ENCODE measurements at regions not wholly inside any gene's neighbourhood (a gene's known extent, or its start where the extent isn't known, plus 50 kb on each side); places are given as distances from the start of the nearest gene placed in this dataset.

DNA sequence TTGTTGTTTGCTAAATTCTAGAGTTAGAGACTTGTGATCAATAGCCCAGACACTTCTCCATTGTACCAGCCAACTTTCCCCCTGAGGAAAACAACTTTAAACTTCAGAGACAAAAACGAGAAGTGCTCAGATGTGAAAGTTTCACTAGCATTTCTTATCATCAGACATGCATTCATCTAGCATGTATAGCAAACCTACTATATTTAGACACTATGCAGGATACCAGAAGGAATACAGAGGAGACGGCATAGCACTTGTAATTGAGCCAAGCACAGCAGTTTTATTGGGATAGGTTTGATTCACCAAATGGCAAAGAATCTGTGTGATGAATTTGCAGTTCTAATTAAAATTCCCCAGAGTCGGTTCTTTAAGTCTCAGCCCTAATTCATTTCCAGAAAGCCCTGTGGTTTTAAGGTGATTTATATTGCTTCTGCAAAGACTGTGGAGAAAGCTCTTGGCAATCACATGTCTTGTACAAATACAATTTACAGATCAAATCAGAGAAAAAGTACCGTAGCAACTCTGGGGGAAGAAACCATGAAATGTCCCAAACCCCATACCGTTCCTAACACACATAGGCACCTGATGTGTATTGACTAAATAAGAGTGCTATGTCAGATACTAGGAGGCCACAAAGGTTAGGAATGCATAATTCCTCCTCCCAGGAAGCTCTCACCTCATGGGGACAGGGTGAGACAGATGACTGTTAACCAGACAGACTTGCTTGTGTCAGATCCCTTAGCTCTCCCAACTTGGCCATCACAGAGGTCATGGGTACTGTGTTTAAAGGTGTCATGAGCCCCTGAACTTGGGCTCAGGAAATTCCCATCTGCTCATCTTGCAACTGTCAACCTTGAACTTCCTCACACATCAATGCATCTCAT, 69.6 kb upstream of the KRAS start:
- DNase-seq = no peak
- H3K4me3 ChIP-seq (ENCODE audit: low read depth, low read length) = no peak overlapping the region
- no peaks in the 10 kb centered on the region for H3K4me1 Mint-ChIP-seq (ENCODE audit: low read depth, unreplicated experiment)
- H3K27ac Mint-ChIP-seq (ENCODE audit: unreplicated experiment) = no peak overlapping the region
- H3K36me3 Mint-ChIP-seq (ENCODE audit: insufficient read depth, unreplicated experiment) = no peaks in the 10 kb centered on the region
- no peak for TF ChIP-seq CTCF (IDR thresholded peaks at IDR 0.05; ENCODE audit: insufficient read depth in 1 of 2, low read depth in 1 of 2, low read length in 1 of 2, severe bottlenecking in 1 of 2, unreplicated experiment in 1 of 2)
- ChIA-PET POLR2A (no interaction called here), CTCF (interaction anchor here (0.7 kb wide), 1 partner anchor 275 kb away, joined by 4 read pairs; no protein-coding TSS in a partner anchor)
- no peaks in the 10 kb centered on the region for H3K27me3 ChIP-seq (replicated peaks; ENCODE audit: control insufficient read depth, insufficient read depth, low read length)
- no peaks in the 10 kb centered on the region for H3K9me3 ChIP-seq
- BruUV-seq (replicated peaks) = no TSS peak
- H3K27me3 Mint-ChIP-seq (ENCODE audit: insufficient read depth, unreplicated experiment) = no peaks in the 10 kb centered on the region
- no peaks in the 10 kb centered on the region for H3K4me1 ChIP-seq
- no peaks in the 10 kb centered on the region for H3K36me3 ChIP-seq (ENCODE audit: control insufficient read depth, insufficient read depth, low read length)
- intact Hi-C loops (cut with micrococcal nuclease; ENCODE audit: unreplicated experiment) = no loop called here
- H3K4me3 Mint-ChIP-seq (ENCODE audit: unreplicated experiment) = no peak overlapping the region
- H3K9me3 Mint-ChIP-seq (ENCODE audit: unreplicated experiment) = no peaks in the 10 kb centered on the region

DNA sequence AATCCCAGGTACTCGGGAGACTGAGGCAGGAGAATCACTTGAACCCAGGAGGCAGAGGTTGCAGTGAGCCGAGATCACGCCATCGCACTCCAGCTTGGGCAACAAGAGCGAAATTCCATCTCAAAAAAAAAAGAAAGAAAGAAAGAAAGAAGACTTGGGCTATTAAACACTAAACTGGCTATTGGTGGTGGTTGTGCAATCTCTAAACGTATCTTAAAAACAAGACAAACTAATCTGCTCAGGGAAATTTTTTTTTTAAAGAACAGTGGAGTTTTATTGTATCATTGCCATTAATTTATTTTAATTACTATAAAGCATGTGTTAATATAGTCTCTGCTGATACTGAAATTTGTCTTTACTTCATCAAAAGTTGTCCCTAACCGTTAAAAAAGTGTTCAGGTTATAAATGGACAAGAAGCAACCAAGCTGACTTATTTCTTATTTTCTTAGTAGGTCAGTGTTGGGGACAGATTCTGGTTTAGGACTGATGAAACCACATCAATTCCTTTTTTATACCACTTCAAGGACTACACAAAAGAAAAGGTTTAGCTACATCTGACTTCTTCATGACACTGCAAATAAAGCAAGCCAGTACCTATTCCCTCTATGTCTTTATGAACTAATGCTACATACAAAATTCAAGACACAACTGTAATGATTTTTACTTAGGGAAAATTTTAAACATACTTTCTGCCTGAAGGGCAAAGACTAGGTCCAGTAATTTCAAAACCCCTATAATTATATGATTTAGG, 68.7 kb upstream of the KRAS start:
- H3K36me3 Mint-ChIP-seq (ENCODE audit: insufficient read depth, unreplicated experiment) = no peaks in the 10 kb centered on the region
- no peak overlapping the region for H3K4me3 Mint-ChIP-seq (ENCODE audit: unreplicated experiment)
- no peaks in the 10 kb centered on the region for H3K36me3 ChIP-seq (ENCODE audit: control insufficient read depth, insufficient read depth, low read length)
- H3K9me3 ChIP-seq = no peaks in the 10 kb centered on the region
- H3K9me3 Mint-ChIP-seq (ENCODE audit: unreplicated experiment) = peaks cover 8% of the 10 kb centered on the region
- no peaks in the 10 kb centered on the region for H3K4me1 ChIP-seq
- no peaks in the 10 kb centered on the region for H3K4me1 Mint-ChIP-seq (ENCODE audit: low read depth, unreplicated experiment)
- intact Hi-C loops (cut with micrococcal nuclease; ENCODE audit: unreplicated experiment) = no loop called here
- CTCF ChIA-PET = no interaction called here
- H3K27me3 ChIP-seq (replicated peaks; ENCODE audit: control insufficient read depth, insufficient read depth, low read length) = no peaks in the 10 kb centered on the region
- BruUV-seq (replicated peaks) = no TSS peak
- TF ChIP-seq CTCF (IDR thresholded peaks at IDR 0.05; ENCODE audit: insufficient read depth in 1 of 2, low read depth in 1 of 2, low read length in 1 of 2, severe bottlenecking in 1 of 2, unreplicated experiment in 1 of 2) = no peak
- no peaks in the 10 kb centered on the region for H3K27me3 Mint-ChIP-seq (ENCODE audit: insufficient read depth, unreplicated experiment)
- H3K27ac Mint-ChIP-seq (ENCODE audit: unreplicated experiment) = no peak overlapping the region
- POLR2A ChIA-PET = no interaction called here
- no peak for DNase-seq
- H3K4me3 ChIP-seq (ENCODE audit: low read depth, low read length) = no peak overlapping the region

- Mint-ChIP-seq H3K27me3 (ENCODE audit: insufficient read depth, unreplicated experiment) (no peaks in the 10 kb centered on the region), H3K9me3 (ENCODE audit: unreplicated experiment) (peaks cover 13% of the 10 kb centered on the region), H3K4me1 (ENCODE audit: low read depth, unreplicated experiment) (no peaks in the 10 kb centered on the region), H3K27ac (ENCODE audit: unreplicated experiment) (no peak overlapping the region), H3K4me3 (ENCODE audit: unreplicated experiment) (no peak overlapping the region), H3K36me3 (ENCODE audit: insufficient read depth, unreplicated experiment) (no peaks in the 10 kb centered on the region)
- Histone ChIP-seq H3K4me1 (no peaks in the 10 kb centered on the region), H3K27me3 (replicated peaks; ENCODE audit: control insufficient read depth, insufficient read depth, low read length) (no peaks in the 10 kb centered on the region), H3K4me3 (ENCODE audit: low read depth, low read length) (no peak overlapping the region), H3K36me3 (ENCODE audit: control insufficient read depth, insufficient read depth, low read length) (no peaks in the 10 kb centered on the region), H3K9me3 (0 out of 2 replicates have a peak, but pooled peaks cover 3% of the 10 kb centered on the region)
- no TSS peak for BruUV-seq (replicated peaks)
- ChIA-PET CTCF (no interaction called here), POLR2A (no interaction called here)
- intact Hi-C loops (cut with micrococcal nuclease; ENCODE audit: unreplicated experiment) = no loop called here
- no peak for DNase-seq
- no peak for TF ChIP-seq CTCF (IDR thresholded peaks at IDR 0.05; ENCODE audit: insufficient read depth in 1 of 2, low read depth in 1 of 2, low read length in 1 of 2, severe bottlenecking in 1 of 2, unreplicated experiment in 1 of 2)
These were observed 66.8 kb upstream of the KRAS start for GRCh38 chr12:25317553-25317952.
